GM12891 (cell line): ENCODE measurements at regions not wholly inside any gene's neighbourhood (a gene's known extent, or its start where the extent isn't known, plus 50 kb on each side); places are given as distances from the start of the nearest gene placed in this dataset.

Experiments used
- POLR2A ChIP-seq: IDR thresholded peaks from 2 replicates; pipeline ENCODE4 v1.6.1; 2011; ENCODE audit warnings: low read depth, low read length, control low read depth
- POLR2AphosphoS5 ChIP-seq: IDR thresholded peaks from 2 replicates; pipeline ENCODE4 v1.6.1; 2011; ENCODE audit warnings: low read depth, low read length, control low read depth
- TAF1 ChIP-seq: IDR thresholded peaks from 2 replicates; pipeline ENCODE4 v1.6.1; 2011; ENCODE audit warnings: low read depth, low read length, control low read depth

DNA sequence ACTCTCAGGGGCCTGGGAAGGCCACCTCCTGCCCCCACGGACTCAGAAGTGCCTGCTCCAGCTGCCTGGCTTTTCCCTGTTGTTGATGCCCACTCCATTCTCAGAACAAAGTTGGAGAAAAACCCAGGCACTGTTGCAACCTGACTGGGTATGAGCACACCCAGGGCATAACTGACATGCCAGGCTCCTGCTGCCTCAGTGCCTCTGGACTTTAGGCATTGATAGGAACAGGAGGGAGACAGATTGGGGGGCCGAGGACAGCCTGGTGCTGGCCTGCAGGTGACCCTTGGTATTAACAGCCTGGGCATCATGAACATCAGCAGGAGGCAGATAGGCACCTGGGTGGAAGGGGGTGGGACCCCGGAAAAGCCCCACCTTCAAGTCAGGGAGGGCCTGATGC, 685.9 kb upstream of the CDH10 start:
- no peak for TF ChIP-seq POLR2AphosphoS5
- TF ChIP-seq POLR2A = no peak
- TF ChIP-seq TAF1 = no peak
